ENCODE measurements at regions not wholly inside any gene's neighbourhood (a gene's known extent, or its start where the extent isn't known, plus 50 kb on each side); places are given as distances from the start of the nearest gene placed in this dataset.

GRCh38 chr1:84743896-84744295 lies 53.6 kb upstream of the SSX2IP start:
- DNase-seq: no peak
- Histone ChIP-seq H3K4me1 (ENCODE audit: control insufficient read depth in 1 of 2, insufficient read depth in 2 of 2, low read depth in 1 of 2, low read length in 1 of 2) (no peaks in the 10 kb centered on the region), H3K79me2 (ENCODE audit: insufficient read depth) (no peaks in the 10 kb centered on the region), H3K36me3 (replicated peaks in 1 of 2; ENCODE audit: control insufficient read depth in 1 of 2, insufficient read depth in 2 of 2, low read length in 1 of 2) (no peaks in the 10 kb centered on the region), H3K9me2 (no peaks in the 10 kb centered on the region), H2AFZ (ENCODE audit: low read depth) (no peak overlapping the region), H3K27ac (ENCODE audit: low read depth in 2 of 2, low read length in 1 of 2) (no peak overlapping the region), H4K20me1 (ENCODE audit: insufficient read depth) (no peaks in the 10 kb centered on the region), H3K4me2 (no peak overlapping the region), H3K27me3 (ENCODE audit: insufficient read depth) (no peaks in the 10 kb centered on the region), H3F3A (replicated peaks; ENCODE audit: insufficient read depth) (no peaks in the 10 kb centered on the region), H3K9me3 (no peaks in the 10 kb centered on the region), H3K4me3 (ENCODE audit: low read depth in 2 of 2, low read length in 1 of 2) (no peak overlapping the region), H3K9ac (no peak overlapping the region)
- CTCF ChIA-PET: interaction anchor here (1.0 to 1.4 kb wide), 2 partner anchors 14 to 301 kb away, joined by 3 to 5 read pairs; no protein-coding TSS in a partner anchor
- POLR2A ChIA-PET: no interaction called here
- no peak for TF ChIP-seq NFIC (IDR thresholded peaks at IDR 0.05; ENCODE audit: borderline replicate concordance)
- 83% methylated on average over 3 of the region's 3 CpGs for WGBS (ENCODE audit: low lambda C conversion rate)

GRCh38 chr1:84742653-84743052 lies 52.4 kb upstream of the SSX2IP start:
- Histone ChIP-seq H3K27me3 (ENCODE audit: insufficient read depth) (no peaks in the 10 kb centered on the region), H3K27ac (ENCODE audit: low read depth in 2 of 2, low read length in 1 of 2) (no peak overlapping the region), H2AFZ (ENCODE audit: low read depth) (no peak overlapping the region), H4K20me1 (ENCODE audit: insufficient read depth) (no peaks in the 10 kb centered on the region), H3K4me1 (ENCODE audit: control insufficient read depth in 1 of 2, insufficient read depth in 2 of 2, low read depth in 1 of 2, low read length in 1 of 2) (no peaks in the 10 kb centered on the region), H3K36me3 (replicated peaks in 1 of 2; ENCODE audit: control insufficient read depth in 1 of 2, insufficient read depth in 2 of 2, low read length in 1 of 2) (no peaks in the 10 kb centered on the region), H3F3A (replicated peaks; ENCODE audit: insufficient read depth) (no peaks in the 10 kb centered on the region), H3K9ac (no peak overlapping the region), H3K79me2 (ENCODE audit: insufficient read depth) (no peaks in the 10 kb centered on the region), H3K4me2 (no peak overlapping the region), H3K9me3 (no peaks in the 10 kb centered on the region), H3K4me3 (ENCODE audit: low read depth in 2 of 2, low read length in 1 of 2) (no peak overlapping the region), H3K9me2 (no peaks in the 10 kb centered on the region)
- ChIA-PET CTCF (interaction anchor here (1.2 to 4.0 kb wide), 3 partner anchors 11 to 300 kb away, joined by 3 to 22 read pairs (median 5); no protein-coding TSS in a partner anchor), POLR2A (no interaction called here)
- TF ChIP-seq ELF1 (IDR thresholded peaks at IDR 0.05) (no peak), MXI1 (IDR thresholded peaks at IDR 0.05; ENCODE audit: low read depth, low read length) (no peak), GABPA (IDR thresholded peaks at IDR 0.05; ENCODE audit: low read depth) (no peak), CHD2 (IDR thresholded peaks at IDR 0.05; ENCODE audit: low read length, partially characterized antibody) (no peak), RFX5 (IDR thresholded peaks at IDR 0.05; ENCODE audit: low read length) (no peak), RXRA (IDR thresholded peaks at IDR 0.05; ENCODE audit: borderline replicate concordance, low read depth) (no peak), USF1 (IDR thresholded peaks at IDR 0.05; ENCODE audit: borderline replicate concordance, low read depth) (no peak), GATA2 (CRISPR knock-in tag; IDR thresholded peaks at IDR 0.05) (no peak), SMC3 (IDR thresholded peaks at IDR 0.05; ENCODE audit: low read depth, low read length) (no peak), IRF3 (IDR thresholded peaks at IDR 0.05; ENCODE audit: low read depth, low read length) (no peak), TEAD4 (IDR thresholded peaks at IDR 0.05; ENCODE audit: borderline replicate concordance, insufficient read depth) (no peak), TAF1 (IDR thresholded peaks at IDR 0.05; ENCODE audit: borderline replicate concordance, low read depth, low read length) (no peak), POLR2AphosphoS5 (IDR thresholded peaks at IDR 0.05; ENCODE audit: low read depth, low read length) (no peak), RAD21 (IDR thresholded peaks at IDR 0.05; ENCODE audit: low read length) (no peak), FOXM1 (IDR thresholded peaks at IDR 0.05; ENCODE audit: low read depth) (no peak), PBX3 (IDR thresholded peaks at IDR 0.05) (no peak)
- TF ChIP-seq, protein P1, sequence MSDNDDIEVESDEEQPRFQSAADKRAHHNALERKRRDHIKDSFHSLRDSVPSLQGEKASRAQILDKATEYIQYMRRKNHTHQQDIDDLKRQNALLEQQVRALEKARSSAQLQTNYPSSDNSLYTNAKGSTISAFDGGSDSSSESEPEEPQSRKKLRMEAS (IDR thresholded peaks at IDR 0.05; ENCODE audit: low read depth): no peak
- TF ChIP-seq, protein P2, sequence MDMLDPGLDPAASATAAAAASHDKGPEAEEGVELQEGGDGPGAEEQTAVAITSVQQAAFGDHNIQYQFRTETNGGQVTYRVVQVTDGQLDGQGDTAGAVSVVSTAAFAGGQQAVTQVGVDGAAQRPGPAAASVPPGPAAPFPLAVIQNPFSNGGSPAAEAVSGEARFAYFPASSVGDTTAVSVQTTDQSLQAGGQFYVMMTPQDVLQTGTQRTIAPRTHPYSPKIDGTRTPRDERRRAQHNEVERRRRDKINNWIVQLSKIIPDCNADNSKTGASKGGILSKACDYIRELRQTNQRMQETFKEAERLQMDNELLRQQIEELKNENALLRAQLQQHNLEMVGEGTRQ (IDR thresholded peaks at IDR 0.05; ENCODE audit: borderline replicate concordance, low read depth, low read length): no peak
- TF ChIP-seq, protein P3, sequence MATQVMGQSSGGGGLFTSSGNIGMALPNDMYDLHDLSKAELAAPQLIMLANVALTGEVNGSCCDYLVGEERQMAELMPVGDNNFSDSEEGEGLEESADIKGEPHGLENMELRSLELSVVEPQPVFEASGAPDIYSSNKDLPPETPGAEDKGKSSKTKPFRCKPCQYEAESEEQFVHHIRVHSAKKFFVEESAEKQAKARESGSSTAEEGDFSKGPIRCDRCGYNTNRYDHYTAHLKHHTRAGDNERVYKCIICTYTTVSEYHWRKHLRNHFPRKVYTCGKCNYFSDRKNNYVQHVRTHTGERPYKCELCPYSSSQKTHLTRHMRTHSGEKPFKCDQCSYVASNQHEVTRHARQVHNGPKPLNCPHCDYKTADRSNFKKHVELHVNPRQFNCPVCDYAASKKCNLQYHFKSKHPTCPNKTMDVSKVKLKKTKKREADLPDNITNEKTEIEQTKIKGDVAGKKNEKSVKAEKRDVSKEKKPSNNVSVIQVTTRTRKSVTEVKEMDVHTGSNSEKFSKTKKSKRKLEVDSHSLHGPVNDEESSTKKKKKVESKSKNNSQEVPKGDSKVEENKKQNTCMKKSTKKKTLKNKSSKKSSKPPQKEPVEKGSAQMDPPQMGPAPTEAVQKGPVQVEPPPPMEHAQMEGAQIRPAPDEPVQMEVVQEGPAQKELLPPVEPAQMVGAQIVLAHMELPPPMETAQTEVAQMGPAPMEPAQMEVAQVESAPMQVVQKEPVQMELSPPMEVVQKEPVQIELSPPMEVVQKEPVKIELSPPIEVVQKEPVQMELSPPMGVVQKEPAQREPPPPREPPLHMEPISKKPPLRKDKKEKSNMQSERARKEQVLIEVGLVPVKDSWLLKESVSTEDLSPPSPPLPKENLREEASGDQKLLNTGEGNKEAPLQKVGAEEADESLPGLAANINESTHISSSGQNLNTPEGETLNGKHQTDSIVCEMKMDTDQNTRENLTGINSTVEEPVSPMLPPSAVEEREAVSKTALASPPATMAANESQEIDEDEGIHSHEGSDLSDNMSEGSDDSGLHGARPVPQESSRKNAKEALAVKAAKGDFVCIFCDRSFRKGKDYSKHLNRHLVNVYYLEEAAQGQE (IDR thresholded peaks at IDR 0.05; ENCODE audit: low read depth, low read length): no peak
- WGBS (ENCODE audit: low lambda C conversion rate): 19% methylated on average over 1 of the region's 1 CpG
- no peak for DNase-seq
